H9 (cell line): ENCODE measurements at regions not wholly inside any gene's neighbourhood (a gene's known extent, or its start where the extent isn't known, plus 50 kb on each side); places are given as distances from the start of the nearest gene placed in this dataset.

Experiments used
- DNase-seq: peaks from one replicate; pipeline ENCODE4 v3.0.0-alpha.2; 2017
- H2AFZ ChIP-seq: one replicate; pipeline ENCODE4 v1.6.1; 2013; ENCODE audit warnings: mild to moderate bottlenecking, low read length, control low read depth, moderate library complexity
- H2AK5ac ChIP-seq: 2 replicates; pipeline ENCODE4 v1.6.1; 2013; ENCODE audit warnings: low read length, control low read depth, mixed read lengths; ENCODE audit not compliant: insufficient read length
- H2BK120ac ChIP-seq: one replicate; pipeline ENCODE4 v1.6.1; 2013; ENCODE audit warnings: low read depth, mild to moderate bottlenecking, low read length, control low read depth, inconsistent platforms; ENCODE audit not compliant: poor library complexity, severe bottlenecking
- H2BK12ac ChIP-seq: 2 replicates; pipeline ENCODE4 v1.6.1; 2013; ENCODE audit warnings: low read length, control low read depth, mixed read lengths, low read depth; ENCODE audit not compliant: insufficient read length
- H2BK15ac ChIP-seq: 2 replicates; pipeline ENCODE4 v1.6.1; 2013; ENCODE audit warnings: low read depth, low read length, control low read depth
- H2BK20ac ChIP-seq: one replicate; pipeline ENCODE4 v1.6.1; 2013; ENCODE audit warnings: low read depth, mild to moderate bottlenecking, low read length, control low read depth, inconsistent platforms; ENCODE audit not compliant: poor library complexity, severe bottlenecking
- H2BK5ac ChIP-seq: 2 replicates; pipeline ENCODE4 v1.6.1; 2013; ENCODE audit warnings: low read length, control low read depth, mixed read lengths; ENCODE audit not compliant: insufficient read length
- H3K14ac ChIP-seq: 2 replicates; pipeline ENCODE4 v1.6.1; 2013; ENCODE audit warnings: low read length, control low read depth; ENCODE audit not compliant: insufficient read depth
- H3K18ac ChIP-seq: 2 replicates; pipeline ENCODE4 v1.6.1; 2013; ENCODE audit warnings: low read depth, mild to moderate bottlenecking, mixed read lengths, low read length, control low read depth; ENCODE audit not compliant: insufficient read length
- H3K23ac ChIP-seq: 2 replicates; pipeline ENCODE4 v1.6.1; 2013; ENCODE audit warnings: low read length, control low read depth, mixed read lengths, low read depth; ENCODE audit not compliant: insufficient read length
- H3K23me2 ChIP-seq: 2 replicates; pipeline ENCODE4 v1.6.1; 2013; ENCODE audit warnings: low read depth, mild to moderate bottlenecking, mixed read lengths, low read length, control low read depth; ENCODE audit not compliant: insufficient read length, poor library complexity, severe bottlenecking
- H3K27ac ChIP-seq: 2 replicates; pipeline ENCODE4 v1.5.1; 2013; ENCODE audit warnings: low read length, control low read depth, mixed read lengths, low read depth; ENCODE audit not compliant: insufficient read length
- H3K27me3 ChIP-seq: 2 replicates; pipeline ENCODE4 v1.6.1; 2013; ENCODE audit warnings: low read length, control low read depth, inconsistent platforms; ENCODE audit not compliant: insufficient read depth
- H3K4ac ChIP-seq: 2 replicates; pipeline ENCODE4 v1.6.1; 2013; ENCODE audit warnings: low read depth, mild to moderate bottlenecking, control low read depth, inconsistent platforms, low read length, moderate library complexity
- H3K4me1 ChIP-seq: 2 replicates; pipeline ENCODE4 v1.6.1; 2013; ENCODE audit warnings: low read length, control low read depth, inconsistent platforms; ENCODE audit not compliant: insufficient read depth
- H3K4me2 ChIP-seq: 2 replicates; pipeline ENCODE4 v1.6.1; 2013; ENCODE audit warnings: low read length, control low read depth, mixed read lengths; ENCODE audit not compliant: insufficient read length, insufficient read depth
- H3K56ac ChIP-seq: 2 replicates; pipeline ENCODE4 v1.6.1; 2013; ENCODE audit warnings: low read depth, mild to moderate bottlenecking, mixed read lengths, low read length, control low read depth; ENCODE audit not compliant: insufficient read length
- H3K79me1 ChIP-seq: 2 replicates; pipeline ENCODE4 v1.6.1; 2013; ENCODE audit warnings: low read depth, mild to moderate bottlenecking, moderate library complexity, low read length, control low read depth, inconsistent platforms; ENCODE audit not compliant: insufficient read depth, poor library complexity, severe bottlenecking
- H3K79me2 ChIP-seq: 2 replicates; pipeline ENCODE4 v1.6.1; 2013; ENCODE audit warnings: low read length, control low read depth, inconsistent platforms; ENCODE audit not compliant: insufficient read depth
- H3K9ac ChIP-seq: 2 replicates; pipeline ENCODE4 v1.6.1; 2013; ENCODE audit warnings: low read length, control low read depth, mixed read lengths; ENCODE audit not compliant: insufficient read length; ENCODE audit errors: extremely low read depth
- H3K9me3 ChIP-seq: one replicate; pipeline ENCODE4 v1.6.1; 2013; ENCODE audit warnings: low read depth, low read length, inconsistent platforms; ENCODE audit not compliant: control insufficient read depth
- H3T11ph ChIP-seq: one replicate; pipeline ENCODE4 v1.6.1; 2013; ENCODE audit warnings: mild to moderate bottlenecking, low read length, control low read depth, inconsistent platforms
- H4K20me1 ChIP-seq: one replicate; pipeline ENCODE4 v1.6.1; 2013; ENCODE audit not compliant: control insufficient read depth, insufficient read length, insufficient read depth
- H4K5ac ChIP-seq: 2 replicates; pipeline ENCODE4 v1.6.1; 2013; ENCODE audit warnings: low read depth, mild to moderate bottlenecking, mixed read lengths, low read length, control low read depth; ENCODE audit not compliant: insufficient read length
- H4K8ac ChIP-seq: replicated peaks from 2 replicates; pipeline ENCODE4 v1.6.1; 2013; ENCODE audit warnings: low read length, control low read depth, mixed read lengths, low read depth; ENCODE audit not compliant: insufficient read length
- H4K91ac ChIP-seq: 2 replicates; pipeline ENCODE4 v1.6.1; 2013; ENCODE audit warnings: low read depth, mild to moderate bottlenecking, moderate library complexity, mixed read lengths, low read length, control low read depth; ENCODE audit not compliant: insufficient read length
- H3K27ac Mint-ChIP-seq, 3 experiments: 2 replicates in 2 of 3; 3 replicates in 1 of 3; pipeline ENCODE4 v1.8.0; 2020 to 2021; ENCODE audit warnings: mixed read lengths in 3 of 3, mild to moderate bottlenecking in 1 of 3, moderate library complexity in 1 of 3
- H3K27me3 Mint-ChIP-seq: 2 replicates; pipeline ENCODE4 v1.8.0; 2021; ENCODE audit warnings: low read depth, mild to moderate bottlenecking, moderate library complexity, mixed read lengths
- H3K36me3 Mint-ChIP-seq, 3 experiments: 2 replicates in 2 of 3; 3 replicates in 1 of 3; pipeline ENCODE4 v1.8.0; 2020 to 2021; ENCODE audit warnings: low read depth in 3 of 3, mixed read lengths in 3 of 3; ENCODE audit not compliant: insufficient read depth in 1 of 3
- H3K4me1 Mint-ChIP-seq, 2 experiments: 2 replicates each; pipeline ENCODE4 v1.8.0; 2020; ENCODE audit warnings: mixed read lengths in 2 of 2
- H3K4me3 Mint-ChIP-seq, 2 experiments: 2 replicates in 1 of 2; 3 replicates in 1 of 2; pipeline ENCODE4 v1.8.0; 2020 to 2021; ENCODE audit warnings: mild to moderate bottlenecking in 2 of 2, mixed read lengths in 2 of 2, moderate library complexity in 1 of 2
- H3K9me3 Mint-ChIP-seq, 2 experiments: 2 replicates in 1 of 2; 3 replicates in 1 of 2; pipeline ENCODE4 v1.8.0; 2020; ENCODE audit warnings: mild to moderate bottlenecking in 2 of 2, mixed read lengths in 2 of 2, moderate library complexity in 1 of 2
- CTCF ChIP-seq: fragments of 200-600 bp; sonication (generic); conservative IDR thresholded peaks from 3 replicates; pipeline ENCODE4 v1.8.0; 2021; ENCODE audit warnings: antibody characterized with exemption, mild to moderate bottlenecking
- WGBS: extraction: QIAGEN DNeasy Blood & Tissue Kit; methylation state at CpG from one replicate; pipeline ENCODE4 v1.1.7; 2013; ENCODE audit warnings: missing lambda C conversion rate, low lambda C conversion rate, mixed read lengths; ENCODE audit not compliant: insufficient read length; ENCODE audit errors: extremely low coverage; 5-methylcytosine and 5-hydroxymethylcytosine counted together

GRCh38 chr1:217063172-217063908 lies 340.1 kb upstream of the ESRRG start:
- no CpG with 5 or more reads among the region's 6 CpGs for WGBS
- H3K36me3 Mint-ChIP-seq, result no peaks in the 10 kb centered on the region
- H3K27ac ChIP-seq, result no peak overlapping the region
- no peak overlapping the region for H3K14ac ChIP-seq
- H4K91ac ChIP-seq, result no peak overlapping the region
- no peak for TF ChIP-seq CTCF
- H2BK20ac ChIP-seq, result no peak overlapping the region
- no peak overlapping the region for H3K23ac ChIP-seq
- no peaks in the 10 kb centered on the region; the same call in 1 of the 2 replicates for H3K27me3 Mint-ChIP-seq
- H3K4me2 ChIP-seq, result no peak overlapping the region
- H3K4me1 ChIP-seq, result no peaks in the 10 kb centered on the region
- no peak overlapping the region for H2BK15ac ChIP-seq
- no peak overlapping the region for H3K56ac ChIP-seq
- no peaks in the 10 kb centered on the region for H3K79me2 ChIP-seq
- no peaks in the 10 kb centered on the region for H4K20me1 ChIP-seq
- no peak overlapping the region for H3K4ac ChIP-seq
- no peak overlapping the region for H3K9ac ChIP-seq
- H3K79me1 ChIP-seq, result no peaks in the 10 kb centered on the region
- no peak overlapping the region for H2BK5ac ChIP-seq
- no peak overlapping the region for H2AFZ ChIP-seq
- no peak overlapping the region for H2BK120ac ChIP-seq
- no peak overlapping the region for H3K4me3 Mint-ChIP-seq
- H3T11ph ChIP-seq, result no peak overlapping the region
- no peak overlapping the region for H3K27ac Mint-ChIP-seq
- no peaks in the 10 kb centered on the region for H3K9me3 ChIP-seq
- no peak overlapping the region for H3K18ac ChIP-seq
- no peak for DNase-seq
- no peaks in the 10 kb centered on the region for H3K23me2 ChIP-seq
- H2BK12ac ChIP-seq, result no peak overlapping the region
- no peak overlapping the region for H4K8ac ChIP-seq
- H4K5ac ChIP-seq, result no peak overlapping the region
- peaks cover 4 to 8% of the 10 kb centered on the region in 2 experiments; a peak in 3 of 4 replicates for H3K4me1 Mint-ChIP-seq
- no peak overlapping the region for H2AK5ac ChIP-seq
- H3K27me3 ChIP-seq, result no peaks in the 10 kb centered on the region
- no peaks in the 10 kb centered on the region for H3K9me3 Mint-ChIP-seq
